Neural cell (in vitro differentiated cells): ENCODE measurements at regions not wholly inside any gene's neighbourhood (a gene's known extent, or its start where the extent isn't known, plus 50 kb on each side); places are given as distances from the start of the nearest gene placed in this dataset.

Source experiments
- H2AFZ ChIP-seq: fragments of 200-600, 300-800 bp; sonication (generic), shearing (Covaris generic); 2 replicates; pipeline ENCODE4 v1.6.0; 2014; ENCODE audit warnings: low read depth, mild to moderate bottlenecking, antibody characterized with exemption, low read length, moderate library complexity
- H3F3A ChIP-seq: fragments of 200-600 bp; shearing (Covaris generic); 2 replicates; pipeline ENCODE4 v1.6.1; 2016; ENCODE audit warnings: mild to moderate bottlenecking, moderate library complexity, mixed read lengths, antibody characterized with exemption, low read length; ENCODE audit not compliant: insufficient read depth, poor library complexity, severe bottlenecking
- H3K27ac ChIP-seq: fragments of 200-600, 300-800 bp; sonication (generic), shearing (Covaris generic); 2 replicates; pipeline ENCODE4 v1.5.1; 2014; ENCODE audit warnings: mild to moderate bottlenecking, low read length, moderate library complexity
- H3K27me3 ChIP-seq: fragments of 300-800, 200-600 bp; sonication (generic), shearing (Covaris generic); 2 replicates; pipeline ENCODE4 v1.6.0; 2014; ENCODE audit warnings: mild to moderate bottlenecking, low read depth, low read length, moderate library complexity; ENCODE audit not compliant: insufficient read depth
- H3K36me3 ChIP-seq: fragments of 300-800, 200-600 bp; sonication (generic), shearing (Covaris generic); 2 replicates; pipeline ENCODE4 v1.5.1; 2014; ENCODE audit warnings: mild to moderate bottlenecking, antibody characterized with exemption, low read length, moderate library complexity; ENCODE audit not compliant: insufficient read depth
- H3K4me2 ChIP-seq: fragments of 300-800, 200-600 bp; sonication (generic), shearing (Covaris generic); 2 replicates; pipeline ENCODE4 v1.6.0; 2014; ENCODE audit warnings: mild to moderate bottlenecking, low read length
- H3K4me3 ChIP-seq: fragments of 300-800, 200-600 bp; sonication (generic), shearing (Covaris generic); 2 replicates; pipeline ENCODE4 v1.5.1; 2014; ENCODE audit warnings: mild to moderate bottlenecking, low read length, moderate library complexity
- H3K79me2 ChIP-seq: fragments of 200-600 bp; shearing (Covaris generic); replicated peaks from 2 replicates; pipeline ENCODE4 v1.6.0; 2014; ENCODE audit warnings: mild to moderate bottlenecking, low read length, moderate library complexity; ENCODE audit not compliant: insufficient read depth
- H3K9ac ChIP-seq: fragments of 300-800, 200-600 bp; sonication (generic), shearing (Covaris generic); 2 replicates; pipeline ENCODE4 v1.6.1; 2016; ENCODE audit warnings: mild to moderate bottlenecking, low read length, mixed read lengths
- H3K9me2 ChIP-seq: fragments of 200-600 bp; shearing (Covaris generic); 2 replicates; pipeline ENCODE4 v1.6.1; 2016; ENCODE audit warnings: mild to moderate bottlenecking, low read length, mixed read lengths; ENCODE audit not compliant: insufficient read depth
- H3K9me3 ChIP-seq: fragments of 200-600, 300-800 bp; sonication (generic), shearing (Covaris generic); 2 replicates; pipeline ENCODE4 v1.6.1; 2016; ENCODE audit warnings: mild to moderate bottlenecking, mixed run types, low read length, moderate library complexity, mixed read lengths
- H4K20me1 ChIP-seq: fragments of 200-600 bp; shearing (Covaris generic); 2 replicates; pipeline ENCODE4 v1.6.1; 2016; ENCODE audit warnings: mild to moderate bottlenecking, mixed run types; ENCODE audit not compliant: insufficient read depth
- EP300 ChIP-seq: fragments of 450-650 bp; conservative IDR thresholded peaks from 2 replicates; pipeline ENCODE4 v1.6.1; 2014; ENCODE audit warnings: antibody characterized with exemption, mild to moderate bottlenecking, moderate library complexity; ENCODE audit not compliant: poor library complexity, severe bottlenecking
- EZH2 ChIP-seq: fragments of 200-600, 300-800 bp; shearing (Covaris generic), sonication (generic); IDR thresholded peaks from 2 replicates; pipeline ENCODE4 v1.6.1; 2014; ENCODE audit warnings: antibody characterized with exemption, low read length, borderline replicate concordance, mild to moderate bottlenecking; ENCODE audit not compliant: insufficient read depth, poor library complexity, severe bottlenecking
- RAD21 ChIP-seq: fragments of 450-650 bp; conservative IDR thresholded peaks from 2 replicates; pipeline ENCODE4 v1.6.1; 2014; ENCODE audit warnings: antibody characterized with exemption, mild to moderate bottlenecking, moderate library complexity
- REST ChIP-seq: IDR thresholded peaks from 2 replicates; pipeline ENCODE4 v1.6.1; 2012; ENCODE audit warnings: borderline replicate concordance
- SMC3 ChIP-seq: fragments of 450-650 bp; conservative IDR thresholded peaks from 2 replicates; pipeline ENCODE4 v1.6.1; 2014; ENCODE audit warnings: antibody characterized with exemption, mild to moderate bottlenecking, moderate library complexity; ENCODE audit not compliant: poor library complexity
- TAF1 ChIP-seq: IDR thresholded peaks from 2 replicates; pipeline ENCODE4 v1.6.1; 2012; ENCODE audit warnings: low read depth

GRCh38 chr12:20211981-20212421 is 156.3 kb upstream of the PDE3A start:
- H3K27ac ChIP-seq: no peak overlapping the region
- H3K9me2 ChIP-seq: no peaks in the 10 kb centered on the region
- H3K9ac ChIP-seq: no peak overlapping the region
- no peaks in the 10 kb centered on the region for H3K9me3 ChIP-seq
- no peaks in the 10 kb centered on the region for H3F3A ChIP-seq
- TF ChIP-seq TAF1: no peak
- TF ChIP-seq REST: no peak
- TF ChIP-seq SMC3: no peak
- H3K79me2 ChIP-seq: no peaks in the 10 kb centered on the region
- H4K20me1 ChIP-seq: no peaks in the 10 kb centered on the region
- H3K27me3 ChIP-seq: no peaks in the 10 kb centered on the region
- H3K4me3 ChIP-seq: no peak overlapping the region
- H2AFZ ChIP-seq: no peak overlapping the region
- H3K4me2 ChIP-seq: no peak overlapping the region
- no peaks in the 10 kb centered on the region for H3K36me3 ChIP-seq

GRCh38 chr12:20212658-20213555 is 155.4 kb upstream of the PDE3A start:
- H3F3A ChIP-seq: no peaks in the 10 kb centered on the region
- no peaks in the 10 kb centered on the region for H3K36me3 ChIP-seq
- H3K9ac ChIP-seq: no peak overlapping the region
- no peak overlapping the region for H3K27ac ChIP-seq
- H3K4me2 ChIP-seq: no peak overlapping the region
- H3K79me2 ChIP-seq: no peaks in the 10 kb centered on the region
- H2AFZ ChIP-seq: no peak overlapping the region
- no peaks in the 10 kb centered on the region for H3K9me3 ChIP-seq
- no peak overlapping the region for H3K4me3 ChIP-seq
- no peaks in the 10 kb centered on the region for H3K27me3 ChIP-seq
- TF ChIP-seq REST (no peak), RAD21 (no peak), EZH2 (no peak), EP300 (no peak)
- no peaks in the 10 kb centered on the region for H4K20me1 ChIP-seq
- H3K9me2 ChIP-seq: no peaks in the 10 kb centered on the region
